HepG2 (cell line): ENCODE measurements at regions not wholly inside any gene's neighbourhood (a gene's known extent, or its start where the extent isn't known, plus 50 kb on each side); places are given as distances from the start of the nearest gene placed in this dataset.

Experiments used
- ATAC-seq: fragments of 200-7000 bp; cut with Tn5 transposase; 3 replicates; pipeline ENCODE4 v1.9.1; 2020; ENCODE audit warnings: mild to moderate bottlenecking, moderate library complexity
- BruUV-seq: library from RNA; stranded (reverse); fragments of 400-500 nt; replicated peaks from 2 replicates; lab custom pipeline; 2021; lab: Mats Ljungman, UMichigan
- CTCF ChIA-PET: fragments of 300-600 bp; formaldehyde crosslinking; extraction: SDS; loops from one replicate; lab custom pipeline; 2021; ENCODE audit warnings: low total read pairs, inconsistent platforms, low intra/inter-chr PET ratio; lab: Yijun Ruan, JAX
- POLR2A ChIA-PET: fragments of 350-600 bp; sonication (Branson Sonifier 250); formaldehyde crosslinking; loops from one replicate; lab custom pipeline; 2020; ENCODE audit warnings: antibody characterized with exemption, inconsistent platforms; lab: Yijun Ruan, JAX
- DNase-seq: peaks from one replicate; pipeline ENCODE4 v3.0.0-alpha.2; 2015; ENCODE audit warnings: low spot score
- FAIRE-seq: peaks from 3 replicates; lab custom pipeline; 2011; peaks lifted over from hg19 to GRCh38; lab: Jason Lieb, UNC
- H2AFZ ChIP-seq: one replicate; pipeline ENCODE4 v1.6.1; 2011; ENCODE audit warnings: low read length, inconsistent platforms
- H3K27ac ChIP-seq: fragments of 300-600 bp; 3 replicates; pipeline ENCODE4 v1.8.0; 2011; ENCODE audit warnings: mixed run types, mild to moderate bottlenecking, mixed read lengths, low read length, inconsistent platforms; ENCODE audit not compliant: insufficient read depth; ENCODE audit errors: extremely low read length
- H3K27me3 ChIP-seq, 2 experiments: fragments of 200-600 bp in 1 of 2; 2 replicates in 1 of 2; 3 replicates in 1 of 2; pipeline versions ENCODE4 v1.6.0 to v1.8.0; 2011; ENCODE audit warnings: low read length in 2 of 2, mild to moderate bottlenecking in 2 of 2, moderate library complexity in 2 of 2, inconsistent platforms in 1 of 2; ENCODE audit not compliant: insufficient read depth in 2 of 2, control insufficient read depth in 1 of 2
- H3K36me3 ChIP-seq, 2 experiments: fragments of 200-600 bp in 1 of 2; replicated peaks in 1 of 2; 2 replicates in 1 of 2; 3 replicates in 1 of 2; pipeline versions ENCODE4 v1.5.1 to v1.8.0; 2011; ENCODE audit warnings: low read length in 2 of 2, inconsistent platforms in 1 of 2; ENCODE audit not compliant: insufficient read depth in 2 of 2, control insufficient read depth in 1 of 2
- H3K4me1 ChIP-seq: 2 replicates; pipeline ENCODE4 v1.5.1; 2012; ENCODE audit warnings: low read length, inconsistent platforms; ENCODE audit not compliant: insufficient read depth
- H3K4me2 ChIP-seq: 2 replicates; pipeline ENCODE4 v1.6.0; 2011; ENCODE audit warnings: low read depth, low read length, inconsistent platforms
- H3K4me3 ChIP-seq, 3 experiments: fragments of 200-600 bp in 1 of 3; sonication (generic), shearing (Covaris generic) in 1 of 3; replicated peaks in 1 of 3; 2 replicates each; pipeline ENCODE4 v1.5.1; 2011 to 2016; ENCODE audit warnings: low read length in 3 of 3, inconsistent platforms in 2 of 3, low read depth in 2 of 3, mild to moderate bottlenecking in 2 of 3, control low read depth in 1 of 3, mixed read lengths in 1 of 3; ENCODE audit not compliant: insufficient read depth in 1 of 3
- H3K79me2 ChIP-seq: one replicate; pipeline ENCODE4 v1.6.1; 2011; ENCODE audit warnings: low read length, inconsistent platforms; ENCODE audit not compliant: insufficient read depth
- H3K9ac ChIP-seq: 2 replicates; pipeline ENCODE4 v1.6.0; 2011; ENCODE audit warnings: mild to moderate bottlenecking, low read depth, low read length, inconsistent platforms; ENCODE audit not compliant: insufficient read depth
- H3K9me3 ChIP-seq: 2 replicates; pipeline ENCODE4 v1.5.1; 2012; ENCODE audit warnings: mild to moderate bottlenecking, low read length
- H4K20me1 ChIP-seq: 2 replicates; pipeline ENCODE4 v1.6.0; 2011; ENCODE audit warnings: inconsistent platforms, mild to moderate bottlenecking, low read length, moderate library complexity; ENCODE audit not compliant: insufficient read depth
- GABPB1 ChIP-seq: IDR thresholded peaks from 2 replicates; pipeline ENCODE4 v1.6.1; 2016; ENCODE audit warnings: mild to moderate bottlenecking, missing genetic modification reagents, moderate library complexity, missing compliant biosample characterization
- HMG20A ChIP-seq: IDR thresholded peaks from 2 replicates; pipeline ENCODE4 v1.6.1; 2016; ENCODE audit warnings: borderline replicate concordance
- KAT7 ChIP-seq: IDR thresholded peaks from 2 replicates; pipeline ENCODE4 v1.6.1; 2018; ENCODE audit warnings: borderline replicate concordance, missing compliant biosample characterization
- ONECUT2 ChIP-seq: sonication (generic); formaldehyde crosslinking; IDR thresholded peaks from 2 replicates; pipeline ENCODE4 v1.4.0; 2020; ENCODE audit warnings: missing genetic modification reagents
- SIX4 ChIP-seq: sonication (generic); formaldehyde crosslinking; IDR thresholded peaks from 2 replicates; pipeline ENCODE4 v1.4.0; 2020; ENCODE audit warnings: missing genetic modification reagents
- SMAD3 ChIP-seq: sonication (generic); formaldehyde crosslinking; IDR thresholded peaks from 2 replicates; pipeline ENCODE4 v1.4.0; 2020; ENCODE audit warnings: missing genetic modification reagents
- SPEN ChIP-seq: sonication (generic); formaldehyde crosslinking; IDR thresholded peaks from 2 replicates; pipeline ENCODE4 v1.5.1; 2020; ENCODE audit warnings: low read depth, mild to moderate bottlenecking, missing genetic modification reagents
- ZFYVE20 ChIP-seq: sonication (generic); formaldehyde crosslinking; IDR thresholded peaks from 2 replicates; pipeline ENCODE4 v1.8.0; 2023; ENCODE audit warnings: low read depth, mild to moderate bottlenecking, moderate library complexity, missing genetic modification reagents, borderline replicate concordance
- ZKSCAN5 ChIP-seq: sonication (generic); formaldehyde crosslinking; IDR thresholded peaks from 2 replicates; pipeline ENCODE4 v1.5.1; 2020; ENCODE audit warnings: mild to moderate bottlenecking, missing genetic modification reagents
- ZNF207 ChIP-seq: fragments of 450-650 bp; IDR thresholded peaks from 2 replicates; pipeline ENCODE4 v1.6.1; 2016; ENCODE audit warnings: antibody characterized with exemption, borderline replicate concordance
- ZNF326 ChIP-seq: sonication (generic); formaldehyde crosslinking; IDR thresholded peaks from 2 replicates; pipeline ENCODE4 v1.4.0; 2020; ENCODE audit warnings: missing genetic modification reagents, borderline replicate concordance
- ZNF430 ChIP-seq: sonication (generic); formaldehyde crosslinking; IDR thresholded peaks from 2 replicates; pipeline ENCODE4 v1.9.0; 2021; ENCODE audit warnings: mild to moderate bottlenecking, missing genetic modification reagents
- ZNF460 ChIP-seq: sonication (generic); formaldehyde crosslinking; IDR thresholded peaks from 2 replicates; pipeline ENCODE4 v1.5.1; 2020; ENCODE audit warnings: missing genetic modification reagents, mild to moderate bottlenecking, borderline replicate concordance
- ZNF878 ChIP-seq: sonication (generic); formaldehyde crosslinking; IDR thresholded peaks from 2 replicates; pipeline ENCODE4 v1.8.1; 2023; ENCODE audit warnings: mild to moderate bottlenecking, missing genetic modification reagents, moderate library complexity
- ZNF879 ChIP-seq: sonication (generic); formaldehyde crosslinking; IDR thresholded peaks from 2 replicates; pipeline ENCODE4 v1.8.1; 2023; ENCODE audit warnings: missing genetic modification reagents
- whole genome bisulfite sequencing: methylation state at CpG from one replicate; pipeline ENCODE4 v1.1.6; 2017; ENCODE audit warnings: low lambda C conversion rate; 5-methylcytosine and 5-hydroxymethylcytosine counted together
- in situ Hi-C: cut with HindIII; loops from 2 replicates; pipeline ENCODE4 v1.10.0; 2017; ENCODE audit warnings: low pct_unique_long_range_greater_than_20kb; ENCODE audit not compliant: extremely low pct_ligation_motif_present
- intact Hi-C: fragments of 100-400 bp; cut with micrococcal nuclease; formaldehyde crosslinking; loops from one replicate; pipeline ENCODE4 v1.10.0; 2022; ENCODE audit not compliant: unreplicated experiment

DNA sequence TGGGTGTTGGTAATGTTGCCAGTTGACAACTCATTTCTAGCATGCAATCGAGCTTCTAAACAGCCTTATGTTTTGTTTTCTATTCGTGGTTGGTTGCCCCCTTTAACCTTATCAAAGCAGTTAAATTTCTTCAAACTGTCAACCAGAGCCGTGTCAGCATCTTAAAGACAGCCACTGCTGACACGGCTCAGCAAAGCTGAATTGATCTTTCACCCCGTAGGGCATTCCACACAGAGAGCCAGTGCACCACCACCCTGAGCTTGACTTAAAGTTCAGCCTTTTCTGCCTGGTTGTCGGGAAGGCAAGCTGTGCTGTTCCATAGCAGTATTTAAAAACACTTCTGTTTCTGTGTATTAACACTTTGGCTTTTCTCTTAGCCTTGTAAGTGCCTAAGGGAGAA, 355.0 kb upstream of the CHST9 start:
- BruUV-seq: no TSS peak
- TF ChIP-seq ZNF878 (CRISPR knock-in tag) (no peak), ONECUT2 (CRISPR knock-in tag) (no peak), ZKSCAN5 (CRISPR knock-in tag) (no peak), ZNF326 (CRISPR knock-in tag) (no peak), ZFYVE20 (CRISPR knock-in tag) (no peak), SMAD3 (CRISPR knock-in tag) (no peak), ZNF879 (CRISPR knock-in tag) (no peak), GABPB1 (CRISPR knock-in tag) (no peak), KAT7 (CRISPR knock-in tag) (no peak), ZNF460 (CRISPR knock-in tag) (no peak)
- no peak for DNase-seq
- Histone ChIP-seq H2AFZ (no peak overlapping the region), H3K9ac (no peak overlapping the region), H3K9me3 (no peaks in the 10 kb centered on the region), H3K4me1 (no peaks in the 10 kb centered on the region), H3K79me2 (no peaks in the 10 kb centered on the region), H3K27ac (no peak overlapping the region), H3K27me3 (no peaks in the 10 kb centered on the region), H3K36me3 (no peaks in the 10 kb centered on the region), H3K4me2 (no peak overlapping the region), H4K20me1 (no peaks in the 10 kb centered on the region), H3K4me3 (no peak overlapping the region)
- ATAC-seq: no peak
- 8% methylated on average over 6 of the region's 6 CpGs for WGBS
- intact Hi-C loops (no loop called here), in situ Hi-C loops (no loop called here)
- ChIA-PET CTCF (no interaction called here), POLR2A (no interaction called here)
- FAIRE-seq: no peak

- H3K4me3 ChIP-seq: no peak overlapping the region
- H3K9me3 ChIP-seq: no peaks in the 10 kb centered on the region
- H3K4me1 ChIP-seq: no peaks in the 10 kb centered on the region
- TF ChIP-seq SPEN (no peak), ZNF430 (CRISPR knock-in tag) (no peak), SIX4 (CRISPR knock-in tag) (no peak), HMG20A (CRISPR knock-in tag) (no peak), ZNF207 (no peak)
- CTCF ChIA-PET: no interaction called here
- H4K20me1 ChIP-seq: no peaks in the 10 kb centered on the region
- H3K27ac ChIP-seq: no peak overlapping the region
- DNase-seq (no peak), ATAC-seq (no peak), FAIRE-seq (no peak)
- H2AFZ ChIP-seq: no peak overlapping the region
- H3K4me2 ChIP-seq: no peak overlapping the region
- H3K27me3 ChIP-seq: no peaks in the 10 kb centered on the region
- intact Hi-C loops (no loop called here), in situ Hi-C loops (no loop called here)
- WGBS: 0% methylated on average over 2 of the region's 2 CpGs
- no peaks in the 10 kb centered on the region for H3K36me3 ChIP-seq
- no peaks in the 10 kb centered on the region for H3K79me2 ChIP-seq
- H3K9ac ChIP-seq: no peak overlapping the region
- POLR2A ChIA-PET: no interaction called here
- no TSS peak for BruUV-seq
These were observed 343.9 kb upstream of the CHST9 start for GRCh38 chr18:27528925-27529521.
